ENCODE measurements at regions not wholly inside any gene's neighbourhood (a gene's known extent, or its start where the extent isn't known, plus 50 kb on each side); places are given as distances from the start of the nearest gene placed in this dataset.

GRCh38 chr12:83615152-83615551, 928.4 kb downstream of the TMTC2 start:
- TF ChIP-seq CTCF (tag by site-specific recombination; IDR thresholded peaks at IDR 0.05), result no peak
- TF ChIP-seq SETDB1 (IDR thresholded peaks at IDR 0.05; ENCODE audit: insufficient read length, low read length), result no peak
- TF ChIP-seq REST (tag by site-specific recombination; IDR thresholded peaks at IDR 0.05), result no peak
- TF ChIP-seq ZBTB7A (tag by site-specific recombination; IDR thresholded peaks at IDR 0.05; ENCODE audit: low read depth), result no peak
- TF ChIP-seq ZNF398 (tag by site-specific recombination; IDR thresholded peaks at IDR 0.05), result no peak
- no peak for TF ChIP-seq PRDM4 (tag by site-specific recombination; IDR thresholded peaks at IDR 0.05)
- TF ChIP-seq SALL2 (tag by site-specific recombination; IDR thresholded peaks at IDR 0.05; ENCODE audit: borderline replicate concordance), result no peak
- TF ChIP-seq SCRT1 (tag by site-specific recombination; IDR thresholded peaks at IDR 0.05; ENCODE audit: borderline replicate concordance), result no peak
- TF ChIP-seq ZNF830 (tag by site-specific recombination; IDR thresholded peaks at IDR 0.05; ENCODE audit: low read depth), result no peak
- TF ChIP-seq ZNF768 (tag by site-specific recombination; IDR thresholded peaks at IDR 0.05), result no peak
- TF ChIP-seq ZBTB49 (tag by site-specific recombination; IDR thresholded peaks at IDR 0.05; ENCODE audit: low read depth), result no peak
- no peak for TF ChIP-seq ZFP37 (tag by site-specific recombination; IDR thresholded peaks at IDR 0.05)
